ENCODE measurements at regions not wholly inside any gene's neighbourhood (a gene's known extent, or its start where the extent isn't known, plus 50 kb on each side); places are given as distances from the start of the nearest gene placed in this dataset.
"Not testable (repeated sequence)": the region's sequence is repeated elsewhere in the genome, so short reads cannot be mapped to it uniquely, and the experiment has no call there.

DNA sequence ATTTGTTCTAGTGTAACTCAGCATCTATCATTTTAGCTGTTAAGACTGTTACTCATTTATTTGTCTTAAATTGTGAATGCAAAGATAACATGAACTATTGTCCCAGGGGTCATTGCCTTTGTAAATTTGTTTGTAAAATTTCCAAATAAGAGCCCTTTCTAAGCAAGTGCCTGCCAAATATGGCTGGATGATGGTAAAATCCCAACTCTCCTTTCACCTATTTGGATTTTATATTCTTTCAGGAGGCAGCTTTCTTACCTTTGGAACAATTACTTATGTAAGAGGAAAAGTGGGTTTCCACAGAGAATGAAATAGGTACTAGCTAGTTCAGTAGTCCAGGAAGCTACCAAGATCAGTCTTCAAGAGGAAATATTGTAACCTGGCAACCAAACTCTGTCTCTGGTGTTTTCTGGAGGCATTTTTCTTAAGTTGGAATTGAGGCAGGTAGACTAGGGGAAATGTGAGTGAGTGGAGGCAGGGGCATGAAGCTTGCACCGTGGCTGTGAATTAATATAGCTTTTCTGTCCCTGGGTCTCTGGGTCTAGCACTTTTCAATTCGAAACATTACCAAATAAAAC, 88.5 kb upstream of the XIST start:
- no peak for DNase-seq

DNA sequence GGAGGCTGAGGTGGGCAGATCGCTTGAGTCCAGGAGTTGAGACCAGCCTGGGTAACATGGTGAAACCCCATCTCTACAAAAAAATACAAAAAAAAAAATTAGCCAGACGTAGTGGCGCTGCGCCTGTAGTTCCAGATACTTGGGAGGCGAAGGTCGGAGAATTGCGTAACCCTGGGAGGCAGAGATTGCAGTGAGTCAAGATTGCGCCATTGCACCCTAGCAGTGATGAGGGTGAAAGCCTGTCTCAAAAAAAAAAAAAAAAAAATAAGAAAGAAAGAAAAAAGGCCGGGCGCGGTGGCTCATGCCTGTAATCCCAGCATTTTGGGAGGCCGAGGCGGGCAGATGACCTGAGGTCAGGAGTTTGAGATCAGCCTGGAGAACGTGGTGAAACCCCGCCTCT, 85.3 kb upstream of the XIST start:
- DNase-seq, result not testable (repeated sequence)

DNA sequence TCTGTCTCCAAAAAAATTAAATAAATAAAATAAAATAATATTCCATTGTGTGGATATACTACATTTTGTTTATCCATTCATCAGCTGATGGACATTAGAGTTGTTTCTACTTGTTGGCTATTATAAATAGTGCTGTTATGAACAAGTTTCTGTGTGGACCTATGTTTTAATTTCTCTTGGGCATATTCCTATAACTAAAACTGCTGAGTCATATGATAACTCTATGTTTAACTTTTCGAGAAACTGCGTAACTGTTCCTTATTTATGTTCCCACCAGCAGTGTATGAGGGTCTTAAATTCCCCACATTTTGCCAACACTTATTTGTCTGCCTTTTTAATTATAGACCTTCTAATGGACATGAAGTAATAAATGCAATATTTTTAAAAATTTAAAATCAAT, 80.0 kb upstream of the XIST start:
- DNase-seq, result no peak

DNA sequence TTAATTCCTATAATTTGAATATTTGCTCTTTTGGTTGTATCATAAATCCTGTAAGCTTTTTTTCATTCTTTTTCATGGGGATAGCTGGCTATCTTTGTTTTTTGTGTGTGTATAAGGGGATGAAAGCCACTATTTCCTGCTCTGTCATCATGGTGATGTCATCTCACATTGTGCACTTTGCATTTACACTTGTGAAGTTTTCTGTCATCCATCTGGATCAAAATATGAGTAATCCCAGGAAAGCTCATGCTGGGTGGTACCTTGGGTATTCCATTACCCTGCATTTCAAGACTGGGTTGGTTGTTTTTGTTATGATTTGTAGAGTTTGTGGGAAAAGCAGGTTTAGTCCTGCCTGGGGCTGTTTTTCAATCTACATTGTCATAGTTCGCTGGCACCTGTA, 77.8 kb upstream of the XIST start:
- DNase-seq, result no peak

DNA sequence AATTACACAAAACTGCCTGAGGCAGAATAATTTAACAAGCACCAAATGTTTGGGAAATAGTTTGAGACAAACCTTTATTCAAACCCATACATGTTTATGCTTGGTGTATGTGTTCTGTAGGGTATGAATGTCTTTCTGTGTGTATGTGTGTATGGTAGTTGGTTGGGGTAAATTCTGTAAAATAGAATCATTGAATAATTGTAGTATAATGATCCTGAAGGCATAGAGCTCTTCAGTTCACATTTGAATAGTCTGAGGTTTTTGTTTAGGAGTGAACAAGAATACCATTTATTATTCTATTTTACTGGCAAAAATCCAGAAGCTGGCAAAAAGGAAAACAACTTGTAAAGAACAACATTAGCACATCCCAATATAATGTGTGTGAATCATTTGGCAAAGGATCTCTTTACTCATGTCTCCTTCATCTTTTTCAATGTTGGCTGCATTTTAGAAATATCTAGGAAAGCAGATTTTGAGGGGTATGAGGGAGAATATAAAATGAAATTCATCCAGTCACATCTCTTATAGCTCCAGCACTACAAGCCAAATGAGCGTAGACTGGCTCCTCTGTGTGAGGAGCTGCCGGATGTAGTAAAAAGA, 70.4 kb upstream of the XIST start:
- no peak for DNase-seq

DNA sequence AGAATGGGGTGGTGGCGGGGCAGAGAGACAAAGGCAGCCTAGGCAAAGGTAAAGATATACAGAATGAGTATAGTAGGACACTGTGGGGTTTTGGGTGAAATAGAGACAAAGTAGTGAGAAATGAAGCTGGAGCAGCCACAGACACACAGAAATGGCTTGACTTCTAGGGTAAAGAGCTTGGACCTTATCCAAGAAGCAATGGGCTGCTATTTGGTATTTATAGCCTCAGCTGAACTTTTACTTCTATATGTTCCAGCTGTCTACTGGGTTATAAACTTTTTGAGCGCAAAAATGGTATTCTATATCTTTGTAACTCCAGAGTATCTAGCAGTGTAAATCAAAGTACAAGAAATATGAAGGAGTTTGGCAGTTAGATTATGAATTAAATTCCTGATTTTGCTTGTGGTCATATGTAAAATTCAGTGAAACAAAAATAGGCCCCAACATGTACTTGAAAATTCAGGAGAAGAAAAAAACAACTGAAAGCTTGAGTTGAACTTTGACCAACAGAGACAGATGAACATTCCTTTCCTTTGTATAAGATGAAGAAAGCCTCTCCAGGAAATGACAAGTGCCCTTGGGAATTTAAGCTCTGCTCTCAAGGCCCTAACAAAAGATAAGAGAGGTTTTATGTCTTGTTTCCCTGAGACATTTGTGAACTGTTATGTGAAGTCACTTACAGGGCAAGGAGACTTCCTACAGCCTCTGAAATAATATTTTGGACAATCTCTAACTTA, 64.6 kb upstream of the XIST start:
- no peak for DNase-seq

DNA sequence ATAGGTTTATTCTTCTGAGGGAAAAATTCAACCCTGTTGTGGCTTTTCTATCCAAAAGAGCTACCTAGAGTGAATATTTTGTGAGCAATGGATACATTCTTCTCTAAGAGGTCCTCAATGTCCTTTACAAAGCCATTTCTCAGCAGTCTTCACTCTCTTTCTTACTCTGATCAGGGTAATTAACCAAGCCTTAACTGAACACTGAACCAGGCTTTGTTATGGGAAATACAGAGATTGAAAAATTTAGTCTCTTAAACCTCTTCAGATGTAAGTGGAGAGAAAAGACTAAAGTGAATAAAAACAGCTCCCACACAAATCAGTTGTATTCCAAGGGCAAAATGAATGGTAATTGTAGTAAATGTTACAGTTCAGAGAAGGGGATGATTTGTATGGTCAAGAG, 64.0 kb upstream of the XIST start:
- DNase-seq, result no peak

DNA sequence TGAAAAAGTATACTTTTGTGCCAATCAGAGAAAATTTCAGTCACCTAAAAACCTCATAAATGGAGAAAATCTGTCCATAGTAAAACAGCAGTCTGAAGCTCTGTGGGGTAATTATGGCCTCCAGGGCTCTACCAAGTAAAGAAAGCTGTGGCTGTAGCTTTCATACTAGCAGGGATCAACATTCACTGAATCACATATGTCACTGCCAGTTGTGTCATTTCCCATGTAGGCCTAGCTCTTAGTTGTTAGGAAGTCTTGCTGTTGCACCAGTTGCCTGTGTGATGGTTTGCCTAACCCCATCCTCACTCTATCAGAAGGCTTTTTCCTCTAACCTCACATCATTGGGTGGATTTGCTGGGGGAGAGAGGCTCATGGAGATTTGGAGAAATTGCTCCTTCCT, 62.3 kb upstream of the XIST start:
- not testable (repeated sequence) for DNase-seq

DNA sequence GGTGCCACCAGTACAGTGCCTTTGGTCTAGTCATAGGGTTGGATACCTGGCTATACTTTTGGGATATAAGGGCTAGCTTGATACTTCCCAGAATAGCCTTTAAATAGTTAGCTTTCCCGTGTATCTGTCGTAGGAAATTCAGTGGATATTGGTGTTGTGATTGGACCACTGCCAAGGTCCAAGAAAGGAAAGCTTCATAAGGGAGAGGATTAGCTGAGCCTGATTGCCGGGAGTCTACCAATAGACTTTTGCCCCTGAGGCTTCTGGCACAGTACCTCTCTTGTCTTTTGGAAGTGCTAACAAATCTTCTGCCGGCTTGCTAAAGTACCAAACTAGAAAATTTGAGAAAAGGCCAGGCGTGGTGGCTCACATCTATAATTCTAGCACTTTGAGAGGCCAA, 61.1 kb upstream of the XIST start:
- no peak for DNase-seq

DNA sequence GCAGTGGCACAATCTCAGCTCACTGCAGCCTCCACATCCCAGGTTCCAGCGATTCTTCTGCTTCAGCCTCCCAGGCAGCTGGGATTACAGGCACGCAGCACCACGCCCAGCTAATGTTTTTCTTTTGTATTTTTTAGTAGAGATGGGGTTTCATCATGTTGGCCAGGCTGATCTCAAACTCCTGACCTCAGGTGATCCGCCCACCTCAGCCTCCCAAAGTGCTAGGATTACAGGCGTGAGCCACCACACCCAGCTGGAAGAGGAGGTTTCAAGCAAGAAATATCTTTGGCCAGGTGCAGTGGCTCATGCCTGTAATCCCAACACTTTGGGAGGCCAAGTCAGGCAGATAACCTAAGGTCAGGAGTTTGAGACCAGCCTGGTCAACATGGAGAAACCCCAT, 59.4 kb upstream of the XIST start:
- not testable (repeated sequence) for DNase-seq

DNA sequence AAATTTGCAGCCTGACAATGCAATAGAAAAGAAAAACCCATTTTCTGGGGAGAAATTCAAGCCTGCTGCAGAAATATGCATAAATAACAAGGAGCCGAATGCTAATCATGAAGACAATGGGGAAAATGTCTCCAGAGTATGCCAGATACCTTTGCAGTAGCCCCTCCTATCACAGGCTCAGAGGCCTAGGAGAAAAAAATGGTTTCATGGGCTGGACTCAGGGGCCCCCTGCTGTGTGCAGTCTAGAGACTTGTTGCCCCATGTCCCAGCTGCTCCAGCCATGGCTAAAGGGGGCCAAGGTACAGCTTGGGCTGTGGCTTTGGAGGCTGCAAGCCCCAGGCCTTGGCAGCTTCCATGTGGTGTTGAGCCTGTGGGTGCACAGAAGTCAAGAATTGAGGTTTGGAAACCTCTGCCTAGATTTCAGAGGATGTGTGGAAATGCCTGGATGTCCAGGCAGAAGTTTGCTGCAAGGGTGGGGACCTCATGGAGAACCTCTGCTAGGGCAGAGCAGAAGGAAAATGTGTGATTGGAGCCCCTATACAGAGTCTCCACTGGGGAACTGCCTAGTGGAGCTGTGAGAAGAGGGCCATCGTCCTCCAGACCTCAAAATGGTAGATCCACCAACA, 53.3 kb upstream of the XIST start:
- not testable (repeated sequence) for DNase-seq

DNA sequence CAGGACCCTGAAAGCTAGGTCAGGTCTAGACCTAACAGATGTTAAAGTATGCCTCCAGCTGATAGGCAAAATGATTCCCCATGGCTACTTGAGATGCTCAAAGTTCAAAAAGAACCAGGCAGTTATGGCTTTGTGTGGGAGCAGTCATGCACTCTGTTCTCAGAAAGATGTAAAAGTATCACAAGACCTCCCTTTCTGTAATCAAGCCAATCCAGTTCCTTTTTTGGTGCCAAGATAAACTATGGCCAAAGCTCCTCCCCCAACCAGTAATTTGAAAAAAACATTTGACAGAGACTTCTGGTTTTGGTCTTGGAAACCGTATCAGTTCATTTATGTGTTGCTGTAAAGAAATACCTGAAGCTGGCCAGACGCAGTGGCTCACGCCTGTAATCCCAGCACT, 51.4 kb upstream of the XIST start:
- no peak for DNase-seq
